SIG-M5 treated with dmso at 0.1 percent for 504 hours (cell line): ENCODE measurements at regions not wholly inside any gene's neighbourhood (a gene's known extent, or its start where the extent isn't known, plus 50 kb on each side); places are given as distances from the start of the nearest gene placed in this dataset.

Experiments
- DNase-seq: peaks from one replicate; lab custom pipeline; 2025; ENCODE audit not compliant: unreplicated experiment; lab: John Stamatoyannopoulos, UW

- DNase-seq: no peak
Measured at GRCh38 chr9:131809941-131810344, 70.1 kb upstream of the RAPGEF1 start.

DNA sequence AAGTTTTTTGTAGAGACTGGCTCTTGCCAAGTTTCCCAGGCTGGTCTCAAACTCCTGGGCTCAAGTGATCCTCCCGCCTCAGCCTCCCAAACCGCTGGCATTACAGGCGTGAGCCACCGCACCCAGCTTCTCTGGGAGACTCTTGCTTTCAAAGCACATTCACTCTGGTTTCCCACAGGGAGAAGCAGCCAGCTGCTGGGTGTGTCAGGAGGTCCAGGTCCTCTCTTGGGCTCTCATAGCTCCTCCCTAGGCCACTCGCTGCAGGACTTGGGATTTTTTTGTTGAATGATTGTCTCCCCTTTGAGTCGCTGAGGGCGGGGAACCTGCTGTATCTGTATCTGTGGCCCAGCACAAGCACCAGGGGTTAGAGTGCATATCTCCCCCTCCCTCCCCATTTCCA is 68.4 kb upstream of the RAPGEF1 start:
- DNase-seq: no peak

DNA sequence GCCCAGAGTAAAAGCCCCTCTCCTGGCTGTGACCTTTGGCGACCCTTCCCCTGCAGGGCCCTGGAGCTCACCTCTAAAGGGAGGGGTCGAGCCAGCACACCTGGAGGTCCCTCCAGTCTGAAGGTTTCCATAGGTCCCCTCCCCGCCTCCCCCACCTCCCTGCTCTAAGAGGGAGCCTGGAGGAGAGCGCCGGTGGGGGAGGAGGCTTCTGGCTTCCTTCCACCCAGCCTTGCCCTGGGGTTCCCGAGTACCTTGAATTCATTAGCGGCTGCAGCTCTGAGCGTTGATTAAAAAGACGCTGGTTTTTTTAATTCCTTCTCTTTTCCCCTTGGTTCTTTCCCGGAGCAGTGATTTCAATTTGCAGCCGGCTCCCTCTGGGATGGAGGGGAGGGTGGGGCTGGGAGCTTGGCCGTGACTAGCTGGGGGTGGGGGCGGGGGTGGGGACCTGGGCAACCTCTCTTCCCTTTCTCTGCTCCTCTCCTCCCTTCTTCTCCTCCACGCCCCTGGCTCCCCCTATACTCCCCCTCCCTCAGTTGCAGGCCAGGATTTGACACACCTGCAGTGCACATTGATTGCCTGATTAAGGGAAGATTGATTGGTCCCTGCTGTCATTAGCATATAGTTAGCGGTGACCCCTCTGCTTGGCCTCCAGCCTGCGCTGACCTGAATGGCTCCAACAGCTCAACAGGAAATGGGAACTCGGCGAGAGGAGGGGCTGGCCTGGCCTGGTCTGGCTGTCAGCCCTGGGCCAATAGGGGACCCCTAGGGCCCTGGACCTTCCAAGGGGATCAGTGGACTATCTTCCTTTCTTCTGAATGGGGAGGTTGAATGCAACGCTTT is 67.5 kb upstream of the RAPGEF1 start:
- DNase-seq: no peak

- DNase-seq: no peak
Measured at GRCh38 chr9:131805803-131806202, 65.9 kb upstream of the RAPGEF1 start.

DNA sequence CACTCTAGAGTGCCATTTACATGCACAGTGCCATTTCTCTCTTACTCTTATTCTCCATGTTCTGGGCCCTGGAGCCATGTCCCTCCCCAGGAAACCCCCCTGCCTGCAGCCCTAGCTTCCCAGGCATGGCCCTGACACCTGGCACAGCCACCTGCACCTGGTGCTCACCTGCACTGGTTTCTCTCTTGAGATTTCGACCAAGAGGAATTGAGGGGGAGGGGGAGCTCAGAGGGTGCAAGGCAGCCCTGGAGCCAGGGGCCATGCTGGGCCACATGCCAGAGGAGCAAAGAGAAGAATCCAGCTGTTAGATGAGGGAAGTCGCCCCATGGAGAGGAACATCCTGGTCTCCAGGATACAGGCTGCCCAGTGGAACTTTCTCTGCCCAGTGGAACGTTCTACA is 65.0 kb upstream of the RAPGEF1 start:
- DNase-seq: no peak

DNA sequence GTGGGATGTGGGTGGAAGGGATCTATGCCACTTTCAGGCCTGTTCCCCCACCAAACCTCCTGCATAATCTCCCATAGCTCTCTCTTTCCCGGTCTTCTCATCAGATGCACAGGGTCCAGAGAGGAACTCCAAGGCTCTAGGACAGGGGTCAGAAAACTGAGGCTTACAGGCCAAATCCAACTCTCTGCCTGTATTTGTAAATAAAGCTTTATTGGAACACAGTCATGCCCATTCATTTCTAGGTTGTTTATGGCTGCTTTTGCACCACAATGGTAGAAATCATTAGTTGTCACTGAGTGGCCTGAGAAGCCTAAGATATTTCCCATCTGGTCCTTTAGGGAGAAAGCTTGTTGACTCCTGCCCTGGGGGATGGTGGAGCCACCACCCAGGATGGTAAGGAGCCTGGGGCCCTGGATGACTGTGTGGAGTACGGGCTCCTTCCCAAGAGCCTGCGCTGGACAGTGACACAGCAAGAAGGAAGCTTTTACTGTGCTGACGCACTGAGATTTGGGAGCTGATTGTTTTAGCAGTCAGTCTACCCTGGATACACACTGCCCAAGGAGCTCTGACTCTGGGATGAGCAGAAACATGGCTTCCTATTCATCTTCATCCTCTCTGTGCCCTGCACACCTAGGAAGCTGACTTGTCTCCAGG is 64.0 kb upstream of the RAPGEF1 start:
- no peak for DNase-seq

DNA sequence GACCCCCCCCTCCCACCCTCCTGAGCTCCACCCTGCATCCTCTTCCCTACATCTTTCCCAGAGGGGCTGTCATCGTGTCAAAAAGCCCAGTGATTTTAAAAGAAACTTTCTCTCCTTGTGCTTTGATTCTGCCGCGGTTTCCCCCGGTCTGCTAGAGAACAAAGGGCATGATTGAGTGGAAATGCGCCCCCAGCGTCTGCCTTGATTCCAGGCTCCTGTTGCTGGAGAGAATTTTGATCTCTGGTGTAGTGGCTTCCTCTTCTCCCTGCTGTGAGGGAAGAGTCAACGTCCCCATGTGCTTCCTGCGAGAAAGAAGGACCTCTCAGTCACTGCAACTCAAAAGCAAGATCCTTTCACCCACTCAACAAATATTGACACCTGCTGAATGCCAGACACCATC is 61.9 kb upstream of the RAPGEF1 start:
- DNase-seq: no peak

GRCh38 chr9:131800843-131801242 is 61.0 kb upstream of the RAPGEF1 start:
- DNase-seq: no peak

GRCh38 chr9:131800366-131800765 is 60.5 kb upstream of the RAPGEF1 start:
- no peak for DNase-seq

DNA sequence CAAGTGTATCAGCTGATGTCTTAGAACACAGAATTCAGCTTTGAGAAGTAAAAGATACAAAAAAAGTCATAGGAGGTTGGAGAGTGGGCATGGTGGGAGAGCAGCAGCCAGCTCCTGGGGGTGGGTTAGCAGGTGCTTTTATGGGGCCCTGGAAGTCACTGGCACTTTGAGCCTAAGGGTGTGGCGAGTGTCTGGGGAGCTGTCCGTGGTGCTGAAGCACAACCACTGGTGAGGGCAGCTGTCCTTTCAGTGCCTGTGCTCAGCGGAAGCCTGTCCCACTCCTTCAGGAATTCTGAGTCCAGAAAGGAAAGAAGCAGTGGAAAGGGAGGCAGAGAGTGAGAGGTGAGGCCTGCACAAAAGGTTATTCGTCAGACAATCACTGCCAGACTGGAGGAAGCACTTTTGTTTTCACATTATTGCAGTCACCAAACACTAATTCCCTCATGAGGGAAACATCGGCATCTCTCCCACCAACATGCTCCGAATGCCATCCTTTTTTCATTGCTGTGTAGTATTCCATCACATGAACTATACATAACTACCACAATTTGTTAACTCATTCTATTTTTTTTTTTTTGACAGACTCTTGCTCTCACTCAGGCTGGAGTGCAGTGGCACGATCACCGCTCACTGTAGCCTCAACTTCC is 59.4 kb upstream of the RAPGEF1 start:
- peak; percentile 12 for DNase-seq

- DNase-seq: no peak
Measured at GRCh38 chr9:131798246-131798645, 58.4 kb upstream of the RAPGEF1 start.

DNA sequence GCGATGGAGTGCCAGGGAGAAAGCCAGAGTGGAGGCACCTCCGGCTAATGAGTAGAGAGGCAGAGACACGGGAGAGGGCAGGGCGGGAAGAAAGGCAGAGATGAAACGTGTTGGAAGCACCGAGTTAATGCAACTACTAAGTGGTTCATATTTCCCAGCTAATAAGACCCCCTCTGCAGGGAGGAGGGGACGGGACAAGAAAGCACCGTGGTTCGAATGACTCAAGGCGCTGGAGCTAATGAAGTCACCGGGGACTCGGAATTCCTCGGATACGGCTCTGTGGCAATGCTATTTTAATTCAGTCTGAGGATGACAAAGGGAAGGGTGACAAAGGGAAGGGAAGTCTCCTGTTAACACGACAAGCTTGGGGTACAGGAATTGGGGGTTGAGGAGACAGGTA is 54.5 kb upstream of the RAPGEF1 start:
- no peak for DNase-seq

- DNase-seq: no peak
Measured at GRCh38 chr9:131791542-131792254, 51.8 kb upstream of the RAPGEF1 start.
